ENCODE measurements at regions not wholly inside any gene's neighbourhood (a gene's known extent, or its start where the extent isn't known, plus 50 kb on each side); places are given as distances from the start of the nearest gene placed in this dataset.
"Not testable (repeated sequence)": the region's sequence is repeated elsewhere in the genome, so short reads cannot be mapped to it uniquely, and the experiment has no call there.

- TF ChIP-seq POLR2AphosphoS5 (IDR thresholded peaks at IDR 0.05; ENCODE audit: borderline replicate concordance, low read depth, low read length) (no peak), FOXP2 (optimal IDR thresholded peaks at IDR 0.05; ENCODE audit: control extremely low read depth, extremely low read length, insufficient read depth) (no peak), EZH2 (IDR thresholded peaks at IDR 0.05) (no peak)
- H3K4me3 ChIP-seq: no peak overlapping the region
- no peak overlapping the region for H3K27ac ChIP-seq
- H3K36me3 ChIP-seq (ENCODE audit: insufficient read depth, low read length): no peaks in the 10 kb centered on the region
- no peaks in the 10 kb centered on the region for H3K9me3 ChIP-seq (ENCODE audit: low read depth, low read length)
- no peak for DNase-seq (ENCODE audit: low read depth, low spot score)
- no peak overlapping the region for H3K9ac ChIP-seq (ENCODE audit: insufficient read length)
These were observed 502.8 kb upstream of the TBL1XR1 start for GRCh38 chr3:177700117-177700516.

GRCh38 chr3:177703788-177704187 lies 506.5 kb upstream of the TBL1XR1 start:
- Histone ChIP-seq H3K9ac (ENCODE audit: insufficient read length) (no peak overlapping the region), H3K4me3 (no peak overlapping the region), H3K27ac (no peak overlapping the region), H3K36me3 (ENCODE audit: insufficient read depth, low read length) (no peaks in the 10 kb centered on the region), H3K9me3 (ENCODE audit: low read depth, low read length) (no peaks in the 10 kb centered on the region)
- TF ChIP-seq EZH2 (IDR thresholded peaks at IDR 0.05): no peak
- no peak for DNase-seq (ENCODE audit: low read depth, low spot score)

GRCh38 chr3:177705976-177706823 lies 508.9 kb upstream of the TBL1XR1 start:
- Histone ChIP-seq H3K9ac (ENCODE audit: insufficient read length) (no peak overlapping the region), H3K27ac (no peak overlapping the region), H3K36me3 (ENCODE audit: insufficient read depth, low read length) (no peaks in the 10 kb centered on the region), H3K9me3 (ENCODE audit: low read depth, low read length) (no peaks in the 10 kb centered on the region), H3K4me3 (no peak overlapping the region)
- no peak for DNase-seq (ENCODE audit: low read depth, low spot score)
- TF ChIP-seq POLR2AphosphoS5 (IDR thresholded peaks at IDR 0.05; ENCODE audit: borderline replicate concordance, low read depth, low read length) (no peak), FOXP2 (optimal IDR thresholded peaks at IDR 0.05; ENCODE audit: control extremely low read depth, extremely low read length, insufficient read depth) (no peak), EZH2 (IDR thresholded peaks at IDR 0.05) (no peak)

- H3K4me3 ChIP-seq; DNase-seq (ENCODE audit: low read depth, low spot score); H3K27ac ChIP-seq; H3K36me3 ChIP-seq (ENCODE audit: insufficient read depth, low read length); H3K9ac ChIP-seq (ENCODE audit: insufficient read length); H3K9me3 ChIP-seq (ENCODE audit: low read depth, low read length): not testable (repeated sequence)
These were observed 512.2 kb upstream of the TBL1XR1 start for GRCh38 chr3:177709470-177709869.

DNA sequence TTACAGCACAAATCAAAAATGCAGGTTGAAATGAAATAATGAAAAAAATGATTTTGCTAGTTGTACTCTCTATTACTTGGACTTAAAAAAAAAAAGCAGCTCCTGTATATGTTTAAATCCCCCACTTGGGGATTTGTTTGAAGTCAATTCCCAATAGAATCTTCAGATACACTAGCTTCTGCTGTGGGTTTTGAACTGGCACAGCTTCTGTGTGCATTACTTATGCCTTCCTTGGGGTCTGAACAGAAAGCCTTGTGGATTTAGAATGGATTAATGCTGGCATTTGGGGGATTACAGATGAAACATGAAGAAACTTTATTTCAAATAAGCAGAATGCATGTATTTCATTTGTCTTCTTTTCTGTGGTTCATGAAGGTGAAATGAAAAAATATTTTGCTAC lies 513.2 kb upstream of the TBL1XR1 start:
- peak overlapping the region; percentile 37 for H3K27ac ChIP-seq
- no peaks in the 10 kb centered on the region for H3K9me3 ChIP-seq (ENCODE audit: low read depth, low read length)
- H3K4me3 ChIP-seq: no peak overlapping the region
- TF ChIP-seq FOXP2 (optimal IDR thresholded peaks at IDR 0.05; ENCODE audit: control extremely low read depth, extremely low read length, insufficient read depth) (no peak), POLR2AphosphoS5 (IDR thresholded peaks at IDR 0.05; ENCODE audit: borderline replicate concordance, low read depth, low read length) (no peak), EZH2 (IDR thresholded peaks at IDR 0.05) (no peak)
- H3K9ac ChIP-seq (ENCODE audit: insufficient read length): peak overlapping the region; percentile 9
- H3K36me3 ChIP-seq (ENCODE audit: insufficient read depth, low read length): no peaks in the 10 kb centered on the region
- no peak for DNase-seq (ENCODE audit: low read depth, low spot score)

DNA sequence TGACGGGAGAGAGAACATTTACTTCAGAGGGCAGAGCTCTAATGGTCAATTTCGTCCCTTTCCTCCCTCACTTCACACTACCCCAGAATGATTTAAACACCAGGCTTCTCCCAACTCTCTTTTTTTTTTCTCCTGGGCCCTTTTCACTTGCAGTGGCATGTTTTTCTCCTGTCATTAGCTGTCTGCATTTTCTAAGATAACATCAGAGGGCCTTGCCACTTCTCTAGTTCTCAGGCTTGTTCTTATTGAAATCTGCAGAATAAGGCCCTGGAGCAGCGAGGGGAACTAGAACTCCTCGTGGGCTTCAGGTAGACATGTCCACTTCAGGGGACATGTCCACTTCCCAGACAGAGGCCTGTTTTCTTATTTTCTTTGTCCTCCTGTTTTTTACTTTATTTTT lies 514.4 kb upstream of the TBL1XR1 start:
- H3K27ac ChIP-seq: no peak overlapping the region
- H3K9ac ChIP-seq (ENCODE audit: insufficient read length): no peak overlapping the region
- TF ChIP-seq EZH2 (IDR thresholded peaks at IDR 0.05) (no peak), POLR2AphosphoS5 (IDR thresholded peaks at IDR 0.05; ENCODE audit: borderline replicate concordance, low read depth, low read length) (no peak), FOXP2 (optimal IDR thresholded peaks at IDR 0.05; ENCODE audit: control extremely low read depth, extremely low read length, insufficient read depth) (no peak)
- H3K4me3 ChIP-seq: no peak overlapping the region
- no peaks in the 10 kb centered on the region for H3K36me3 ChIP-seq (ENCODE audit: insufficient read depth, low read length)
- H3K9me3 ChIP-seq (ENCODE audit: low read depth, low read length): no peaks in the 10 kb centered on the region
- no peak for DNase-seq (ENCODE audit: low read depth, low spot score)

DNA sequence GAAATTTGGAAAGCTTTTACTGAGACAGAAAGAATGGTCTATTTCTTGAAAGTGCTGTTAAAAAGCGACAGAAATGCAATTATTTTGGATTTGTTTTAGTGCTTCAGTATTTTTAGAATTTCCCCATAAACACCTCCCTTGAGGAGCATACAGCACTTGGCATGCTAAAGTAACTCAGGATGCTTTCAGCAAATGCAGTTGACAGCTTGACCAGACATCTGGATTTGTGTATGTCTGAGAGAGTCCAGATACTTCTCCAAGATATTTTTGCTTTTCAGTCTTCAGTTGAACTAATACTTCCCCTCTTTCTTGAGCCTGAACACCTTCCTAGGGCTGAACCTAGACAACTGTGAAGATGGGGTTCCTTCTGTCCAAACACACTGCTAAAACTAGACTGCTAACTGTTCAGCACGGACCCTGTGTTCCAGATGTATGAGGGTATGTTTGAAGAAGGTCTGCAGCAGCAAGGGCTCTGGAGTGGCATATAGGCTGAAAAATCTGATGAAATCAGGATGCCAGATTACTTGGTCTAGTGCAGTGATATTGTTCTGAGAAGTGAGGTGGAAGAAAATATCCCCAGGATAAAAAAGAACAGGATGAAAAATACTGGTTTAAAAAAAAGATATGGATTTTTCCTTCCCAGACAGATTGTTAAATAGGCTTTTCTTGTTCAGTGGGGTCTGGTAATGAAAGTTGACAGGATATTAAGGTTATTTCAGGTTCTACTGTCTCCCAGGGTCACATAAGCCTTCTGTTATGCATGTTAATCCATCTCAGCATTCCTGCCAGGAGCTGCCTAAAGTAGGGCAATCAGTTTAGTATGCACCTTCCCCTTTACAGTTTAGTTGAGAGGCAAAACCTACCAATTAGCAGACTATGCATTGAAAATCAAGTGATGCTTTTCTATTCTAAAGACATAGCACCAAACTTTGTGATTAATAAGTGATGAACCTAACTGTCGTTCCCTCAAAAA lies 516.9 kb upstream of the TBL1XR1 start:
- Histone ChIP-seq H3K9me3 (ENCODE audit: low read depth, low read length) (no peaks in the 10 kb centered on the region), H3K4me3 (no peak overlapping the region), H3K9ac (ENCODE audit: insufficient read length) (peak overlapping the region; percentile 47), H3K36me3 (ENCODE audit: insufficient read depth, low read length) (no peaks in the 10 kb centered on the region), H3K27ac (peak overlapping the region; percentile 74)
- no peak for TF ChIP-seq EZH2 (IDR thresholded peaks at IDR 0.05)
- no peak for TF ChIP-seq FOXP2 (optimal IDR thresholded peaks at IDR 0.05; ENCODE audit: control extremely low read depth, extremely low read length, insufficient read depth)
- no peak for TF ChIP-seq POLR2AphosphoS5 (IDR thresholded peaks at IDR 0.05; ENCODE audit: borderline replicate concordance, low read depth, low read length)
- DNase-seq (ENCODE audit: low read depth, low spot score): no peak

- H3K4me3 ChIP-seq: no peak overlapping the region
- TF ChIP-seq EZH2 (IDR thresholded peaks at IDR 0.05) (no peak), POLR2AphosphoS5 (IDR thresholded peaks at IDR 0.05; ENCODE audit: borderline replicate concordance, low read depth, low read length) (no peak), FOXP2 (optimal IDR thresholded peaks at IDR 0.05; ENCODE audit: control extremely low read depth, extremely low read length, insufficient read depth) (no peak)
- H3K9me3 ChIP-seq (ENCODE audit: low read depth, low read length): no peaks in the 10 kb centered on the region
- peak overlapping the region; percentile 74; the same call in 1 of the 2 replicates for H3K27ac ChIP-seq
- no peak overlapping the region for H3K9ac ChIP-seq (ENCODE audit: insufficient read length)
- no peaks in the 10 kb centered on the region for H3K36me3 ChIP-seq (ENCODE audit: insufficient read depth, low read length)
- DNase-seq (ENCODE audit: low read depth, low spot score): no peak
These were observed 517.7 kb upstream of the TBL1XR1 start for GRCh38 chr3:177714945-177715344.

Measured in SK-N-MC (cell line).